ENCODE measurements at regions not wholly inside any gene's neighbourhood (a gene's known extent, or its start where the extent isn't known, plus 50 kb on each side); places are given as distances from the start of the nearest gene placed in this dataset.

- H3K27ac ChIP-seq = no peak overlapping the region
- no peak for TF ChIP-seq CTCF (conservative IDR thresholded peaks at IDR 0.05)
Observed at GRCh38 chr5:112656451-112656850, 81.2 kb upstream of the APC start.

GRCh38 chr5:112657804-112658203 lies 79.9 kb upstream of the APC start:
- no peak for TF ChIP-seq CTCF (conservative IDR thresholded peaks at IDR 0.05)
- H3K27ac ChIP-seq = no peak overlapping the region

GRCh38 chr5:112660359-112660758 lies 77.3 kb upstream of the APC start:
- no peak overlapping the region for H3K27ac ChIP-seq
- TF ChIP-seq CTCF (conservative IDR thresholded peaks at IDR 0.05) = no peak

- no peak overlapping the region for H3K27ac ChIP-seq
- no peak for TF ChIP-seq CTCF (conservative IDR thresholded peaks at IDR 0.05)
Observed at GRCh38 chr5:112663146-112663545, 74.5 kb upstream of the APC start.

GRCh38 chr5:112668016-112668415 lies 69.7 kb upstream of the APC start:
- no peak overlapping the region for H3K27ac ChIP-seq
- no peak for TF ChIP-seq CTCF (conservative IDR thresholded peaks at IDR 0.05)

- no peak overlapping the region for H3K27ac ChIP-seq
- no peak for TF ChIP-seq CTCF (conservative IDR thresholded peaks at IDR 0.05)
Observed at GRCh38 chr5:112668911-112669310, 68.8 kb upstream of the APC start.

- TF ChIP-seq CTCF (conservative IDR thresholded peaks at IDR 0.05) = no peak
- no peak overlapping the region for H3K27ac ChIP-seq
Observed at GRCh38 chr5:112669328-112669963, 68.2 kb upstream of the APC start.
